ENCODE measurements at regions not wholly inside any gene's neighbourhood (a gene's known extent, or its start where the extent isn't known, plus 50 kb on each side); places are given as distances from the start of the nearest gene placed in this dataset.

GRCh38 chr2:215511454-215512346, 75.8 kb upstream of the FN1 start:
- no peaks in the 10 kb centered on the region for H3K36me3 Mint-ChIP-seq (ENCODE audit: low read depth)

GRCh38 chr2:215507836-215508235, 72.0 kb upstream of the FN1 start:
- H3K9me3 ChIP-seq (ENCODE audit: control insufficient read depth, low read length, poor library complexity, severe bottlenecking), result no peaks in the 10 kb centered on the region
- no peak for ATAC-seq
- H3K4me1 Mint-ChIP-seq, result no peaks in the 10 kb centered on the region
- DNase-seq, result no peak
- no peaks in the 10 kb centered on the region for H3K36me3 Mint-ChIP-seq (ENCODE audit: low read depth)
- H3K27ac Mint-ChIP-seq, result no peak overlapping the region
- peaks cover 23% of the 10 kb centered on the region for H3K27me3 Mint-ChIP-seq
- no peak overlapping the region for H3K4me3 Mint-ChIP-seq

More at GRCh38 chr2:215511454-215512346, 75.8 kb upstream of the FN1 start:
- H3K4me3 Mint-ChIP-seq, result no peak overlapping the region
- no peak for ATAC-seq
- H3K27me3 Mint-ChIP-seq, result peaks cover 11% of the 10 kb centered on the region
- DNase-seq, result no peak
- H3K27ac Mint-ChIP-seq, result no peak overlapping the region
- no peaks in the 10 kb centered on the region for H3K4me1 Mint-ChIP-seq
- H3K9me3 ChIP-seq (ENCODE audit: control insufficient read depth, low read length, poor library complexity, severe bottlenecking), result no peaks in the 10 kb centered on the region

GRCh38 chr2:215507136-215507535, 71.3 kb upstream of the FN1 start:
- no peak for ATAC-seq
- Mint-ChIP-seq H3K27me3 (peaks cover 22% of the 10 kb centered on the region), H3K4me3 (no peak overlapping the region), H3K36me3 (ENCODE audit: low read depth) (no peaks in the 10 kb centered on the region), H3K27ac (no peak overlapping the region), H3K4me1 (no peaks in the 10 kb centered on the region)
- no peaks in the 10 kb centered on the region for H3K9me3 ChIP-seq (ENCODE audit: control insufficient read depth, low read length, poor library complexity, severe bottlenecking)
- no peak for DNase-seq

- ATAC-seq (no peak), DNase-seq (no peak)
- Mint-ChIP-seq H3K4me3 (no peak overlapping the region), H3K27me3 (peaks cover 22% of the 10 kb centered on the region), H3K4me1 (no peaks in the 10 kb centered on the region), H3K27ac (no peak overlapping the region), H3K36me3 (ENCODE audit: low read depth) (no peaks in the 10 kb centered on the region)
- no peaks in the 10 kb centered on the region for H3K9me3 ChIP-seq (ENCODE audit: control insufficient read depth, low read length, poor library complexity, severe bottlenecking)
Observed at GRCh38 chr2:215506604-215506990, 70.7 kb upstream of the FN1 start.

GRCh38 chr2:215505044-215505786, 69.3 kb upstream of the FN1 start:
- H3K9me3 ChIP-seq (ENCODE audit: control insufficient read depth, low read length, poor library complexity, severe bottlenecking), result no peaks in the 10 kb centered on the region
- H3K27me3 Mint-ChIP-seq, result peaks cover 29% of the 10 kb centered on the region
- H3K27ac Mint-ChIP-seq, result no peak overlapping the region
- no peaks in the 10 kb centered on the region for H3K4me1 Mint-ChIP-seq
- H3K36me3 Mint-ChIP-seq (ENCODE audit: low read depth), result no peaks in the 10 kb centered on the region
- ATAC-seq (no peak), DNase-seq (no peak)
- no peak overlapping the region for H3K4me3 Mint-ChIP-seq

GRCh38 chr2:215504547-215504946, 68.7 kb upstream of the FN1 start:
- H3K4me1 Mint-ChIP-seq, result no peaks in the 10 kb centered on the region
- no peaks in the 10 kb centered on the region for H3K36me3 Mint-ChIP-seq (ENCODE audit: low read depth)
- DNase-seq (no peak), ATAC-seq (no peak)
- no peak overlapping the region for H3K4me3 Mint-ChIP-seq
- peaks cover 35% of the 10 kb centered on the region for H3K27me3 Mint-ChIP-seq
- H3K9me3 ChIP-seq (ENCODE audit: control insufficient read depth, low read length, poor library complexity, severe bottlenecking), result no peaks in the 10 kb centered on the region
- no peak overlapping the region for H3K27ac Mint-ChIP-seq

GRCh38 chr2:215503381-215503780, 67.5 kb upstream of the FN1 start:
- ATAC-seq, result no peak
- peaks cover 43% of the 10 kb centered on the region for H3K27me3 Mint-ChIP-seq
- no peak for DNase-seq
- H3K36me3 Mint-ChIP-seq (ENCODE audit: low read depth), result peaks cover under 1% of the 10 kb centered on the region
- H3K9me3 ChIP-seq (ENCODE audit: control insufficient read depth, low read length, poor library complexity, severe bottlenecking), result no peaks in the 10 kb centered on the region
- H3K27ac Mint-ChIP-seq, result no peak overlapping the region
- H3K4me3 Mint-ChIP-seq, result no peak overlapping the region
- H3K4me1 Mint-ChIP-seq, result no peaks in the 10 kb centered on the region

GRCh38 chr2:215500466-215500865, 64.6 kb upstream of the FN1 start:
- Mint-ChIP-seq H3K4me1 (no peaks in the 10 kb centered on the region), H3K36me3 (ENCODE audit: low read depth) (peaks cover 2% of the 10 kb centered on the region), H3K27ac (no peak overlapping the region), H3K27me3 (peaks cover 43% of the 10 kb centered on the region), H3K4me3 (no peak overlapping the region)
- ATAC-seq (no peak), DNase-seq (no peak)
- no peaks in the 10 kb centered on the region for H3K9me3 ChIP-seq (ENCODE audit: control insufficient read depth, low read length, poor library complexity, severe bottlenecking)

- ATAC-seq, result no peak
- no peaks in the 10 kb centered on the region for H3K9me3 ChIP-seq (ENCODE audit: control insufficient read depth, low read length, poor library complexity, severe bottlenecking)
- Mint-ChIP-seq H3K27me3 (peaks cover 36% of the 10 kb centered on the region), H3K4me3 (no peak overlapping the region), H3K27ac (no peak overlapping the region), H3K36me3 (ENCODE audit: low read depth) (peaks cover 2% of the 10 kb centered on the region), H3K4me1 (no peaks in the 10 kb centered on the region)
- DNase-seq, result no peak
Observed at GRCh38 chr2:215499331-215499730, 63.5 kb upstream of the FN1 start.

- no peak overlapping the region for H3K27ac Mint-ChIP-seq
- no peaks in the 10 kb centered on the region for H3K9me3 ChIP-seq (ENCODE audit: control insufficient read depth, low read length, poor library complexity, severe bottlenecking)
- no peaks in the 10 kb centered on the region for H3K4me1 Mint-ChIP-seq
- H3K36me3 Mint-ChIP-seq (ENCODE audit: low read depth), result peaks cover 2% of the 10 kb centered on the region
- DNase-seq (no peak), ATAC-seq (no peak)
- peaks cover 31% of the 10 kb centered on the region for H3K27me3 Mint-ChIP-seq
- no peak overlapping the region for H3K4me3 Mint-ChIP-seq
Observed at GRCh38 chr2:215498431-215498830, 62.6 kb upstream of the FN1 start.

GRCh38 chr2:215493376-215493775, 57.5 kb upstream of the FN1 start:
- DNase-seq (no peak), ATAC-seq (no peak)
- peaks cover 11% of the 10 kb centered on the region for H3K27me3 Mint-ChIP-seq
- no peak overlapping the region for H3K4me3 Mint-ChIP-seq
- no peak overlapping the region for H3K27ac Mint-ChIP-seq
- H3K9me3 ChIP-seq (ENCODE audit: control insufficient read depth, low read length, poor library complexity, severe bottlenecking), result no peaks in the 10 kb centered on the region
- no peaks in the 10 kb centered on the region for H3K4me1 Mint-ChIP-seq
- peaks cover 1% of the 10 kb centered on the region for H3K36me3 Mint-ChIP-seq (ENCODE audit: low read depth)

- H3K27ac Mint-ChIP-seq, result no peak overlapping the region
- no peaks in the 10 kb centered on the region for H3K36me3 Mint-ChIP-seq (ENCODE audit: low read depth)
- H3K4me1 Mint-ChIP-seq, result no peaks in the 10 kb centered on the region
- no peak overlapping the region for H3K4me3 Mint-ChIP-seq
- ATAC-seq (no peak), DNase-seq (no peak)
- peaks cover 5% of the 10 kb centered on the region for H3K27me3 Mint-ChIP-seq
- H3K9me3 ChIP-seq (ENCODE audit: control insufficient read depth, low read length, poor library complexity, severe bottlenecking), result no peaks in the 10 kb centered on the region
Observed at GRCh38 chr2:215489288-215489848, 53.5 kb upstream of the FN1 start.

GRCh38 chr2:215487002-215487372, 51.1 kb upstream of the FN1 start:
- H3K27me3 Mint-ChIP-seq, result peaks cover 12% of the 10 kb centered on the region
- no peaks in the 10 kb centered on the region for H3K36me3 Mint-ChIP-seq (ENCODE audit: low read depth)
- ATAC-seq, result no peak
- no peaks in the 10 kb centered on the region for H3K9me3 ChIP-seq (ENCODE audit: control insufficient read depth, low read length, poor library complexity, severe bottlenecking)
- no peak overlapping the region for H3K27ac Mint-ChIP-seq
- H3K4me1 Mint-ChIP-seq, result no peaks in the 10 kb centered on the region
- no peak overlapping the region for H3K4me3 Mint-ChIP-seq
- no peak for DNase-seq

Data from T-helper 17 cell (primary cell).